Activated CD8-positive, alpha-beta memory T cell treated with anti-CD3 and anti-CD28 coated beads, Interleukin-2, amount 50 U/mL, for 4 hours (primary cell): ENCODE measurements at regions not wholly inside any gene's neighbourhood (a gene's known extent, or its start where the extent isn't known, plus 50 kb on each side); places are given as distances from the start of the nearest gene placed in this dataset.

ENCODE experiments used
- DNase-seq: peaks from one replicate; pipeline ENCODE4 v3.0.0-alpha.2; 2020

- no peak for DNase-seq
These were observed 220.5 kb upstream of the CADM1 start for GRCh38 chr11:115724666-115725065.

GRCh38 chr11:115722711-115723110 is 218.5 kb upstream of the CADM1 start:
- no peak for DNase-seq

- no peak for DNase-seq
These were observed 217.2 kb upstream of the CADM1 start for GRCh38 chr11:115721296-115721995.

GRCh38 chr11:115720602-115721245 is 216.5 kb upstream of the CADM1 start:
- DNase-seq: no peak

GRCh38 chr11:115718945-115719344 is 214.7 kb upstream of the CADM1 start:
- no peak for DNase-seq

GRCh38 chr11:115718106-115718505 is 213.9 kb upstream of the CADM1 start:
- no peak for DNase-seq

- no peak for DNase-seq
These were observed 212.7 kb upstream of the CADM1 start for GRCh38 chr11:115716601-115717529.

GRCh38 chr11:115716080-115716479 is 211.9 kb upstream of the CADM1 start:
- no peak for DNase-seq

GRCh38 chr11:115715251-115715770 is 211.1 kb upstream of the CADM1 start:
- no peak for DNase-seq

GRCh38 chr11:115712296-115712695 is 208.1 kb upstream of the CADM1 start:
- no peak for DNase-seq

GRCh38 chr11:115710980-115711379 is 206.8 kb upstream of the CADM1 start:
- no peak for DNase-seq

GRCh38 chr11:115710426-115710825 is 206.2 kb upstream of the CADM1 start:
- DNase-seq: no peak

- no peak for DNase-seq
These were observed 205.1 kb upstream of the CADM1 start for GRCh38 chr11:115709297-115709696.

- no peak for DNase-seq
These were observed 203.1 kb upstream of the CADM1 start for GRCh38 chr11:115707180-115707905.

- no peak for DNase-seq
These were observed 202.5 kb upstream of the CADM1 start for GRCh38 chr11:115706626-115707135.

GRCh38 chr11:115705200-115705599 is 201.0 kb upstream of the CADM1 start:
- no peak for DNase-seq

GRCh38 chr11:115700981-115701875 is 197.0 kb upstream of the CADM1 start:
- no peak for DNase-seq

- no peak for DNase-seq
These were observed 196.3 kb upstream of the CADM1 start for GRCh38 chr11:115700496-115700895.

GRCh38 chr11:115699733-115700132 is 195.5 kb upstream of the CADM1 start:
- no peak for DNase-seq

- no peak for DNase-seq
These were observed 195.1 kb upstream of the CADM1 start for GRCh38 chr11:115699326-115699725.

GRCh38 chr11:115698243-115698642 is 194.0 kb upstream of the CADM1 start:
- no peak for DNase-seq
